Upper lobe of left lung (tissue), 4 donors: ENCODE measurements at regions not wholly inside any gene's neighbourhood (a gene's known extent, or its start where the extent isn't known, plus 50 kb on each side); places are given as distances from the start of the nearest gene placed in this dataset.

Experiments used
- EP300 ChIP-seq, 4 donors: sonication (generic); formaldehyde crosslinking; IDR thresholded peaks; one replicate each; pipeline ENCODE4 v1.5.1; 2017; ENCODE audit warnings: antibody characterized with exemption in 4 of 4, control low read depth in 2 of 4
- POLR2A ChIP-seq, 4 donors: fragments of 450-650 bp; IDR thresholded peaks; one replicate each; pipeline ENCODE4 v1.5.1; 2016 to 2017; ENCODE audit warnings: antibody characterized with exemption in 4 of 4, mild to moderate bottlenecking in 2 of 4
- POLR2AphosphoS5 ChIP-seq, 2 donors: sonication (generic); formaldehyde crosslinking; IDR thresholded peaks; one replicate each; pipeline ENCODE4 v1.5.1; 2017; ENCODE audit warnings: antibody characterized with exemption in 2 of 2
- TF ChIP-seq, protein P1 (sequence below), 6 experiments: fragments of 450-650 bp in 4 of 6; fragments of 200-600 bp in 2 of 6; sonication (generic) in 2 of 6; IDR thresholded peaks; one replicate each; pipeline ENCODE4 v1.5.1; 2016 to 2019; ENCODE audit warnings: antibody characterized with exemption in 6 of 6

DNA sequence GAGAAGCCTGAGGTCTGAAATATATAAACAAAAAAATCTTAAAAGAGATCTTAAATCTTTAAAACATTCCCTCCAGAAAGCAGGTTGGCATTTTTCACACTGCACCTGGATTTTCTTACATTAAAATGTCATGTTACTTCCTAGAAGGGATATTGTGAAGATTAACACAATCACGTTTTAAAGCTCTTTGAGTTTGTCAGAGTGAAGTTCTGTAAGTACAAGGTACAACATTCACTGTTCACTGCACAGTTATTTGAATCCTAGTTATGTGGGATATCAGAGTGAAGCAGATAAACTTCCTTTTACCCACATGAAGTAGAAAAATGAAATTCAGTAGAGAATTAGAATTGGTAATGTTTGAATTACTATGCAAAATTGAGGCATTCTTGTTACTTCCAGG, 353.6 kb upstream of the RGMB start:
- no peak for TF ChIP-seq POLR2A (IDR thresholded peaks at IDR 0.05)
- TF ChIP-seq, protein P1, sequence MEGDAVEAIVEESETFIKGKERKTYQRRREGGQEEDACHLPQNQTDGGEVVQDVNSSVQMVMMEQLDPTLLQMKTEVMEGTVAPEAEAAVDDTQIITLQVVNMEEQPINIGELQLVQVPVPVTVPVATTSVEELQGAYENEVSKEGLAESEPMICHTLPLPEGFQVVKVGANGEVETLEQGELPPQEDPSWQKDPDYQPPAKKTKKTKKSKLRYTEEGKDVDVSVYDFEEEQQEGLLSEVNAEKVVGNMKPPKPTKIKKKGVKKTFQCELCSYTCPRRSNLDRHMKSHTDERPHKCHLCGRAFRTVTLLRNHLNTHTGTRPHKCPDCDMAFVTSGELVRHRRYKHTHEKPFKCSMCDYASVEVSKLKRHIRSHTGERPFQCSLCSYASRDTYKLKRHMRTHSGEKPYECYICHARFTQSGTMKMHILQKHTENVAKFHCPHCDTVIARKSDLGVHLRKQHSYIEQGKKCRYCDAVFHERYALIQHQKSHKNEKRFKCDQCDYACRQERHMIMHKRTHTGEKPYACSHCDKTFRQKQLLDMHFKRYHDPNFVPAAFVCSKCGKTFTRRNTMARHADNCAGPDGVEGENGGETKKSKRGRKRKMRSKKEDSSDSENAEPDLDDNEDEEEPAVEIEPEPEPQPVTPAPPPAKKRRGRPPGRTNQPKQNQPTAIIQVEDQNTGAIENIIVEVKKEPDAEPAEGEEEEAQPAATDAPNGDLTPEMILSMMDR (IDR thresholded peaks at IDR 0.05): no peak
- TF ChIP-seq POLR2AphosphoS5 (IDR thresholded peaks at IDR 0.05): no peak
- no peak for TF ChIP-seq EP300 (IDR thresholded peaks at IDR 0.05)
